Osteoblast (primary cell): ENCODE measurements at regions not wholly inside any gene's neighbourhood (a gene's known extent, or its start where the extent isn't known, plus 50 kb on each side); places are given as distances from the start of the nearest gene placed in this dataset.

ENCODE experiments used
- DNase-seq: peaks from one replicate; pipeline ENCODE4 v3.0.0; 2011; ENCODE audit warnings: low spot score, mixed read lengths; ENCODE audit not compliant: insufficient read length; ENCODE audit errors: missing footprints
- H2AFZ ChIP-seq: 2 replicates; pipeline ENCODE4 v1.6.0; 2011; ENCODE audit warnings: mild to moderate bottlenecking, low read length
- H3K27ac ChIP-seq: 2 replicates; pipeline ENCODE4 v1.5.1; 2011; ENCODE audit warnings: mild to moderate bottlenecking, low read depth, low read length, moderate library complexity
- H3K27me3 ChIP-seq: 2 replicates; pipeline ENCODE4 v1.6.0; 2012; ENCODE audit warnings: mild to moderate bottlenecking, control low read depth, inconsistent platforms, low read length, moderate library complexity; ENCODE audit not compliant: insufficient read depth
- H3K36me3 ChIP-seq: 2 replicates; pipeline ENCODE4 v1.5.1; 2011; ENCODE audit warnings: mild to moderate bottlenecking, low read length, control low read depth, moderate library complexity; ENCODE audit not compliant: insufficient read depth
- H3K4me1 ChIP-seq: 2 replicates; pipeline ENCODE4 v1.5.1; 2011; ENCODE audit warnings: mild to moderate bottlenecking, low read length, control low read depth, moderate library complexity; ENCODE audit not compliant: insufficient read depth
- H3K4me2 ChIP-seq: 2 replicates; pipeline ENCODE4 v1.6.0; 2011; ENCODE audit warnings: mild to moderate bottlenecking, low read length; ENCODE audit not compliant: insufficient read depth
- H3K4me3 ChIP-seq: fragments of 200-600 bp; sonication (generic); 3 replicates; pipeline ENCODE4 v1.5.1; 2012; ENCODE audit warnings: mild to moderate bottlenecking, low read length, inconsistent platforms; ENCODE audit not compliant: insufficient read depth
- H3K79me2 ChIP-seq: 2 replicates; pipeline ENCODE4 v1.6.0; 2012; ENCODE audit warnings: mild to moderate bottlenecking, low read length, control low read depth, inconsistent platforms; ENCODE audit not compliant: insufficient read depth
- H3K9me3 ChIP-seq: 2 replicates; pipeline ENCODE4 v1.5.1; 2011; ENCODE audit warnings: low read depth, low read length, control low read depth
- H4K20me1 ChIP-seq: 2 replicates; pipeline ENCODE4 v1.6.0; 2012; ENCODE audit warnings: mild to moderate bottlenecking, low read length, control low read depth; ENCODE audit not compliant: insufficient read depth
- TF ChIP-seq, protein P1 (sequence below): IDR thresholded peaks from 2 replicates; pipeline ENCODE4 v1.5.1; 2011; ENCODE audit warnings: mild to moderate bottlenecking, low read depth, low read length, moderate library complexity; ENCODE audit errors: extremely low read depth

- no peaks in the 10 kb centered on the region for H4K20me1 ChIP-seq
- peaks cover 6% of the 10 kb centered on the region for H3K4me1 ChIP-seq
- H3K4me2 ChIP-seq: no peak overlapping the region
- DNase-seq: no peak
- H2AFZ ChIP-seq: no peak overlapping the region
- no peaks in the 10 kb centered on the region for H3K36me3 ChIP-seq
- H3K9me3 ChIP-seq: no peaks in the 10 kb centered on the region
- H3K27me3 ChIP-seq: no peaks in the 10 kb centered on the region
- TF ChIP-seq, protein P1, sequence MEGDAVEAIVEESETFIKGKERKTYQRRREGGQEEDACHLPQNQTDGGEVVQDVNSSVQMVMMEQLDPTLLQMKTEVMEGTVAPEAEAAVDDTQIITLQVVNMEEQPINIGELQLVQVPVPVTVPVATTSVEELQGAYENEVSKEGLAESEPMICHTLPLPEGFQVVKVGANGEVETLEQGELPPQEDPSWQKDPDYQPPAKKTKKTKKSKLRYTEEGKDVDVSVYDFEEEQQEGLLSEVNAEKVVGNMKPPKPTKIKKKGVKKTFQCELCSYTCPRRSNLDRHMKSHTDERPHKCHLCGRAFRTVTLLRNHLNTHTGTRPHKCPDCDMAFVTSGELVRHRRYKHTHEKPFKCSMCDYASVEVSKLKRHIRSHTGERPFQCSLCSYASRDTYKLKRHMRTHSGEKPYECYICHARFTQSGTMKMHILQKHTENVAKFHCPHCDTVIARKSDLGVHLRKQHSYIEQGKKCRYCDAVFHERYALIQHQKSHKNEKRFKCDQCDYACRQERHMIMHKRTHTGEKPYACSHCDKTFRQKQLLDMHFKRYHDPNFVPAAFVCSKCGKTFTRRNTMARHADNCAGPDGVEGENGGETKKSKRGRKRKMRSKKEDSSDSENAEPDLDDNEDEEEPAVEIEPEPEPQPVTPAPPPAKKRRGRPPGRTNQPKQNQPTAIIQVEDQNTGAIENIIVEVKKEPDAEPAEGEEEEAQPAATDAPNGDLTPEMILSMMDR: peak; percentile 37
- no peak overlapping the region for H3K27ac ChIP-seq
- H3K79me2 ChIP-seq: no peaks in the 10 kb centered on the region
- H3K4me3 ChIP-seq: no peak overlapping the region
These were observed 301.5 kb upstream of the ATP2B1 start for GRCh38 chr12:90010089-90010488.

GRCh38 chr12:90008277-90008676, 299.6 kb upstream of the ATP2B1 start:
- Histone ChIP-seq H3K4me1 (no peaks in the 10 kb centered on the region), H3K27ac (no peak overlapping the region), H2AFZ (no peak overlapping the region), H3K27me3 (no peaks in the 10 kb centered on the region), H4K20me1 (no peaks in the 10 kb centered on the region), H3K36me3 (no peaks in the 10 kb centered on the region), H3K9me3 (no peaks in the 10 kb centered on the region), H3K4me2 (no peak overlapping the region), H3K79me2 (no peaks in the 10 kb centered on the region), H3K4me3 (no peak overlapping the region)
- TF ChIP-seq, protein P1: no peak
- DNase-seq: no peak

- peaks cover 11% of the 10 kb centered on the region for H3K4me1 ChIP-seq
- H3K9me3 ChIP-seq: no peaks in the 10 kb centered on the region
- no peak overlapping the region for H3K4me2 ChIP-seq
- no peak overlapping the region for H2AFZ ChIP-seq
- H3K36me3 ChIP-seq: no peaks in the 10 kb centered on the region
- H4K20me1 ChIP-seq: no peaks in the 10 kb centered on the region
- H3K27me3 ChIP-seq: no peaks in the 10 kb centered on the region
- DNase-seq: no peak
- TF ChIP-seq, protein P1: no peak
- no peak overlapping the region for H3K4me3 ChIP-seq
- H3K79me2 ChIP-seq: no peaks in the 10 kb centered on the region
- H3K27ac ChIP-seq: no peak overlapping the region
These were observed 295.9 kb upstream of the ATP2B1 start for GRCh38 chr12:90004319-90005074.

GRCh38 chr12:90003688-90004087, 295.1 kb upstream of the ATP2B1 start:
- DNase-seq: no peak
- Histone ChIP-seq H4K20me1 (no peaks in the 10 kb centered on the region), H3K27me3 (no peaks in the 10 kb centered on the region), H3K36me3 (no peaks in the 10 kb centered on the region), H3K4me3 (no peak overlapping the region), H3K79me2 (no peaks in the 10 kb centered on the region), H3K27ac (no peak overlapping the region), H3K4me1 (peaks cover 18% of the 10 kb centered on the region), H2AFZ (no peak overlapping the region), H3K9me3 (no peaks in the 10 kb centered on the region), H3K4me2 (no peak overlapping the region)
- TF ChIP-seq, protein P1: no peak
